IMR-90 (cell line): ENCODE measurements at regions not wholly inside any gene's neighbourhood (a gene's known extent, or its start where the extent isn't known, plus 50 kb on each side); places are given as distances from the start of the nearest gene placed in this dataset. TPM values are rescaled to one million over a fixed set of nuclear protein-coding genes. Genes with fewer than 3 reads are reported as not detected.

ENCODE experiments used
- microRNA-seq, 2 experiments: library from miRNA; stranded (forward) in 1 of 2; unstranded in 1 of 2; fragments of 10-50 nt in 1 of 2; fragments of <30 nt in 1 of 2; gene quantifications in 1 of 2; microRNA quantifications in 1 of 2; one replicate each; pipeline versions ENCODE3 to v1.1.0; 2013 to 2020; ENCODE audit not compliant: insufficient read depth in 1 of 2, insufficient read length in 1 of 2, unreplicated experiment in 1 of 2
- small RNA-seq, 5 experiments: library from RNA; depleted of rRNA; stranded (forward); fragments of <200 nt; gene quantifications; one replicate each; pipeline ENCODE3, GENCODE V24; 2012

Small RNAs in the stretch of these regions (microRNA-seq; reads per million reads assigned to microRNA genes)
- gene AC106785.1 (ENCODE audit: insufficient read depth, insufficient read length) = not detected
- gene RNA5SP406 (ENCODE audit: insufficient read depth, insufficient read length) = not detected
- not detected for gene RNA5SP407 (ENCODE audit: insufficient read depth, insufficient read length)
- gene RNA5SP408 (ENCODE audit: insufficient read depth, insufficient read length) = not detected
- not detected for gene RNA5SP409 (ENCODE audit: insufficient read depth, insufficient read length)
- not detected for gene RNA5SP410 (ENCODE audit: insufficient read depth, insufficient read length)
- gene RNA5SP411 (ENCODE audit: insufficient read depth, insufficient read length) = not detected
- gene RNA5SP412 (ENCODE audit: insufficient read depth, insufficient read length) = not detected
- not detected for gene RNA5SP413 (ENCODE audit: insufficient read depth, insufficient read length)
- not detected for gene RNA5SP414 (ENCODE audit: insufficient read depth, insufficient read length)
- not detected for gene RNA5SP415 (ENCODE audit: insufficient read depth, insufficient read length)
- gene RNA5SP416 (ENCODE audit: insufficient read depth, insufficient read length) = not detected
- gene RNA5SP417 (ENCODE audit: insufficient read depth, insufficient read length) = not detected
- gene RNA5SP418 (ENCODE audit: insufficient read depth, insufficient read length) = not detected
- not detected for gene RNA5SP419 (ENCODE audit: insufficient read depth, insufficient read length)
- gene RNA5SP420 (ENCODE audit: insufficient read depth, insufficient read length) = not detected
- not detected for gene RNA5SP421 (ENCODE audit: insufficient read depth, insufficient read length)
- gene RNA5SP422 (ENCODE audit: insufficient read depth, insufficient read length) = 3.1 reads per million
- not detected for gene RNA5SP423 (ENCODE audit: insufficient read depth, insufficient read length)

Small RNAs in the stretch of these regions (small RNA-seq; reads per million reads assigned to genes)
- 0 to 0.33 (median 0) reads per million in 5 experiments for gene AC106785.1
- 0 reads per million in 5 experiments for gene RNA5SP406
- gene RNA5SP407 = 0 reads per million in 5 experiments
- gene RNA5SP408 = 0 reads per million in 5 experiments
- 0 reads per million in 5 experiments for gene RNA5SP409
- 0 reads per million in 5 experiments for gene RNA5SP410
- gene RNA5SP411 = 0 reads per million in 5 experiments
- gene RNA5SP412 = 0 reads per million in 5 experiments
- 0 to 0.08 (median 0) reads per million in 5 experiments for gene RNA5SP413
- 0 reads per million in 5 experiments for gene RNA5SP414
- 0 reads per million in 5 experiments for gene RNA5SP415
- 0 reads per million in 5 experiments for gene RNA5SP416
- gene RNA5SP417 = 0 reads per million in 5 experiments
- gene RNA5SP418 = 0 reads per million in 5 experiments
- gene RNA5SP419 = 0 to 0.17 (median 0) reads per million in 5 experiments
- 0 reads per million in 5 experiments for gene RNA5SP420
- gene RNA5SP421 = 0 reads per million in 5 experiments
- 0 reads per million in 5 experiments for gene RNA5SP422
- gene RNA5SP423 = 0 reads per million in 5 experiments
